Heart right ventricle (tissue), 16 donors: ENCODE measurements at regions not wholly inside any gene's neighbourhood (a gene's known extent, or its start where the extent isn't known, plus 50 kb on each side); places are given as distances from the start of the nearest gene placed in this dataset.

Experiments used
- ATAC-seq, 8 donors: fragments of 200-7000 bp; cut with Tn5 transposase; one replicate each; pipeline ENCODE4 v1.9.1; 2020; ENCODE audit warnings: mild to moderate bottlenecking in 8 of 8, moderate library complexity in 8 of 8, moderate number of reproducible peaks in 1 of 8
- DNase-seq, 2 donors: peaks; one replicate each; pipeline ENCODE4 v3.0.0-alpha.2; 2020
- H3K27ac ChIP-seq, 10 donors: fragments of 200-600 bp; sonication (generic) in 2 of 10; one replicate each; pipeline versions ENCODE4 v1.5.0 to v1.8.0; 2020 to 2022; ENCODE audit warnings: mild to moderate bottlenecking in 3 of 10
- H3K27me3 ChIP-seq, 7 donors: fragments of 200-600 bp; one replicate each; pipeline ENCODE4 v1.8.0; 2021 to 2022; ENCODE audit warnings: mild to moderate bottlenecking in 2 of 7
- H3K36me3 ChIP-seq, 9 donors: fragments of 200-600 bp; sonication (generic) in 1 of 9; one replicate each; pipeline versions ENCODE4 v1.5.0 to v1.8.0; 2020 to 2022; ENCODE audit warnings: mild to moderate bottlenecking in 2 of 9
- H3K4me1 ChIP-seq, 9 donors: fragments of 200-600 bp; sonication (generic) in 1 of 9; one replicate each; pipeline versions ENCODE4 v1.5.0 to v1.8.0; 2020 to 2022; ENCODE audit warnings: mild to moderate bottlenecking in 4 of 9
- H3K4me3 ChIP-seq, 10 donors: fragments of 200-600 bp; sonication (generic) in 2 of 10; one replicate each; pipeline versions ENCODE4 v1.5.0 to v1.8.0; 2020 to 2022; ENCODE audit warnings: mild to moderate bottlenecking in 7 of 10, moderate library complexity in 2 of 10
- H3K9me3 ChIP-seq, 11 donors: fragments of 200-600 bp in 10 of 11; sonication (generic) in 2 of 11; one replicate each; pipeline versions ENCODE4 v1.5.0 to v1.8.0; 2013 to 2022; ENCODE audit warnings: mild to moderate bottlenecking in 2 of 11, control low read depth in 1 of 11, moderate library complexity in 1 of 11
- WGBS, 2 donors: extraction: QIAGEN DNeasy Blood & Tissue Kit; methylation state at CpG; one replicate each; pipeline ENCODE4 v1.1.7; 2013; ENCODE audit warnings: inconsistent platforms in 1 of 2; 5-methylcytosine and 5-hydroxymethylcytosine counted together
- intact Hi-C, 10 donors: fragments of 100-400 bp; cut with DNase I; formaldehyde crosslinking; loops; one replicate each; pipeline versions ENCODE4 v1.11.1 to v1.14.2; 2022
- TF ChIP-seq, protein P1 (sequence below), 9 donors: fragments of 200-600 bp; sonication (generic) in 2 of 9; IDR thresholded peaks; one replicate each; pipeline versions ENCODE4 v1.5.0 to v1.8.0; 2021 to 2022; ENCODE audit warnings: antibody characterized with exemption in 9 of 9, mild to moderate bottlenecking in 5 of 9, moderate library complexity in 1 of 9
- donor health status: Arrhythmogenic right ventricular cardiomyopathy.
- donor health status: ischemic (EF 13 %, LVEDD 7.1; RV severe dilation, severe dysfunction).
- donor health status: healthy with polysubstance abuse.
- donor health status: DM: no; HTN: yes; CAD: no.
- donor health status: DM: no; HTN: no; CAD: no.
- donor health status: ischemic (EF 25% LVEDD 6.9; RV normal size, moderate dysfunction).
- donor health status: ischemic (EF 25% LVEDD 5.7; RV mildly dilated, moderate dysfunction).
- donor health status: healthy.
- donor health status: DM: yes; HTN: yes; CAD: no.
- donor health status: Ischemic cardiomyopathy.
- donor health status: ischemic (EF 35%, LVEDD 5.7; RV mildly dilated, moderate dysfunction).
- donor health status: nonischemic (EF 11% LVEDD 7.7; RV severe dilation, severe dysfunction).
- donor health status: DM: yes; HTN: yes; CAD: no.
- donor health status: PGD.
- donor health status: ischemic (EF 29% LVEDD 5.4; RV normal size, mild dysfunction).
- donor health status: nonischemic (EF 23%, LVEDD 6.1; RV moderate dilation, normal function).

GRCh38 chr3:80014576-80014975 is 246.8 kb upstream of the ROBO1 start:
- no peaks in the 10 kb centered on the region for H3K27me3 ChIP-seq
- intact Hi-C loops, result no loop called here
- TF ChIP-seq, protein P1, sequence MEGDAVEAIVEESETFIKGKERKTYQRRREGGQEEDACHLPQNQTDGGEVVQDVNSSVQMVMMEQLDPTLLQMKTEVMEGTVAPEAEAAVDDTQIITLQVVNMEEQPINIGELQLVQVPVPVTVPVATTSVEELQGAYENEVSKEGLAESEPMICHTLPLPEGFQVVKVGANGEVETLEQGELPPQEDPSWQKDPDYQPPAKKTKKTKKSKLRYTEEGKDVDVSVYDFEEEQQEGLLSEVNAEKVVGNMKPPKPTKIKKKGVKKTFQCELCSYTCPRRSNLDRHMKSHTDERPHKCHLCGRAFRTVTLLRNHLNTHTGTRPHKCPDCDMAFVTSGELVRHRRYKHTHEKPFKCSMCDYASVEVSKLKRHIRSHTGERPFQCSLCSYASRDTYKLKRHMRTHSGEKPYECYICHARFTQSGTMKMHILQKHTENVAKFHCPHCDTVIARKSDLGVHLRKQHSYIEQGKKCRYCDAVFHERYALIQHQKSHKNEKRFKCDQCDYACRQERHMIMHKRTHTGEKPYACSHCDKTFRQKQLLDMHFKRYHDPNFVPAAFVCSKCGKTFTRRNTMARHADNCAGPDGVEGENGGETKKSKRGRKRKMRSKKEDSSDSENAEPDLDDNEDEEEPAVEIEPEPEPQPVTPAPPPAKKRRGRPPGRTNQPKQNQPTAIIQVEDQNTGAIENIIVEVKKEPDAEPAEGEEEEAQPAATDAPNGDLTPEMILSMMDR (IDR thresholded peaks at IDR 0.05), result no peak
- ATAC-seq (no peak), DNase-seq (no peak)
- no peaks in the 10 kb centered on the region for H3K9me3 ChIP-seq
- no peak overlapping the region for H3K4me3 ChIP-seq
- no peak overlapping the region for H3K27ac ChIP-seq
- H3K36me3 ChIP-seq, result no peaks in the 10 kb centered on the region
- 37 to 42% methylated on average over 5 of the region's 5 CpGs for WGBS, 2 donors
- H3K4me1 ChIP-seq, result no peaks in the 10 kb centered on the region

- ATAC-seq (no peak), DNase-seq (no peak)
- H3K9me3 ChIP-seq, result no peaks in the 10 kb centered on the region
- H3K4me3 ChIP-seq, result no peak overlapping the region
- WGBS, 2 donors, result 25 to 27% methylated on average over 2 of the region's 2 CpGs
- H3K27me3 ChIP-seq, result no peaks in the 10 kb centered on the region
- no peaks in the 10 kb centered on the region for H3K4me1 ChIP-seq
- no peaks in the 10 kb centered on the region for H3K36me3 ChIP-seq
- TF ChIP-seq, protein P1 (IDR thresholded peaks at IDR 0.05), result no peak
- intact Hi-C loops, result no loop called here
- H3K27ac ChIP-seq, result no peak overlapping the region
These were observed 242.3 kb upstream of the ROBO1 start for GRCh38 chr3:80010021-80010571.

GRCh38 chr3:80007522-80007921 is 239.7 kb upstream of the ROBO1 start:
- intact Hi-C loops, result no loop called here
- no peak for DNase-seq
- ATAC-seq, result no peak
- H3K4me3 ChIP-seq, result no peak overlapping the region
- no peaks in the 10 kb centered on the region for H3K4me1 ChIP-seq
- TF ChIP-seq, protein P1 (IDR thresholded peaks at IDR 0.05), result no peak
- no peak overlapping the region for H3K27ac ChIP-seq
- H3K36me3 ChIP-seq, result no peaks in the 10 kb centered on the region
- H3K27me3 ChIP-seq, result no peaks in the 10 kb centered on the region
- H3K9me3 ChIP-seq, result peaks cover 0 to 4% (median 0%) of the 10 kb centered on the region in 11 donors
- 93 to 95% methylated on average over 1 of the region's 1 CpG for WGBS, 2 donors

DNA sequence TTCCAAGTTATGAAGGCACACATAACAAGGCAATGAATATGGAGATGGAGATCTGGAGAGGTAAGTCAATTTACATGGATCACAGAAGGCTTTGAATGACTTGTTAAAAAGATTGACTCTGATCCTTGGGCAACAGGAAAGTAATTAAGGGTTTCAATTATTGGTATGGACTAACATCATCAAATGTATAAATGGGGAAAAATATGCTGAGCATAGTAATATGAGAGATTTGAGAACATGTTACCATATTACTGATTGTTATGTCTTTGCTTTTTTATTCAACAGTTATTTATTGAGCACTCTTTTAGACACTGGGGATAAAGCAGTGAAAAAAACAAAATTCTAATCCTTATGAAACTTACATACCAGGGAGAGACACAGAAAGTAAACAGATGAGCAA is 238.5 kb upstream of the ROBO1 start:
- TF ChIP-seq, protein P1 (IDR thresholded peaks at IDR 0.05), result no peak
- Histone ChIP-seq H3K27ac (no peak overlapping the region), H3K36me3 (no peaks in the 10 kb centered on the region), H3K9me3 (peaks cover 0 to 6% (median 0%) of the 10 kb centered on the region in 11 donors), H3K27me3 (no peaks in the 10 kb centered on the region), H3K4me1 (no peaks in the 10 kb centered on the region), H3K4me3 (no peak overlapping the region)
- ATAC-seq (no peak), DNase-seq (no peak)
- intact Hi-C loops, result no loop called here
